ENCODE measurements at regions not wholly inside any gene's neighbourhood (a gene's known extent, or its start where the extent isn't known, plus 50 kb on each side); places are given as distances from the start of the nearest gene placed in this dataset.

- DNase-seq: no peak
These were observed 266.3 kb downstream of the FBXW7 start for GRCh38 chr4:152269448-152270191.

- no peak for DNase-seq
These were observed 268.1 kb downstream of the FBXW7 start for GRCh38 chr4:152267811-152268210.

- DNase-seq: no peak
These were observed 268.9 kb downstream of the FBXW7 start for GRCh38 chr4:152266831-152267480.

GRCh38 chr4:152265149-152265621, 270.7 kb downstream of the FBXW7 start:
- peak; percentile 60 for DNase-seq

GRCh38 chr4:152264106-152264505, 271.8 kb downstream of the FBXW7 start:
- DNase-seq: no peak

GRCh38 chr4:152259866-152260265, 276.0 kb downstream of the FBXW7 start:
- no peak for DNase-seq

GRCh38 chr4:152258804-152259708, 276.8 kb downstream of the FBXW7 start:
- no peak for DNase-seq

- no peak for DNase-seq
These were observed 277.5 kb downstream of the FBXW7 start for GRCh38 chr4:152258391-152258790.

- no peak for DNase-seq
These were observed 278.3 kb downstream of the FBXW7 start for GRCh38 chr4:152257601-152258066.

GRCh38 chr4:152256996-152257395, 278.9 kb downstream of the FBXW7 start:
- DNase-seq: no peak

- no peak for DNase-seq
These were observed 280.5 kb downstream of the FBXW7 start for GRCh38 chr4:152255437-152255836.

GRCh38 chr4:152248347-152248746, 287.5 kb downstream of the FBXW7 start:
- DNase-seq: no peak

GRCh38 chr4:152247271-152247975, 288.5 kb downstream of the FBXW7 start:
- DNase-seq: no peak

GRCh38 chr4:152246659-152247058, 289.2 kb downstream of the FBXW7 start:
- no peak for DNase-seq

- no peak for DNase-seq
These were observed 290.2 kb downstream of the FBXW7 start for GRCh38 chr4:152245680-152246079.

GRCh38 chr4:152244659-152245058, 291.2 kb downstream of the FBXW7 start:
- no peak for DNase-seq

GRCh38 chr4:152243896-152244595, 291.8 kb downstream of the FBXW7 start:
- DNase-seq: no peak

- DNase-seq: no peak
These were observed 292.7 kb downstream of the FBXW7 start for GRCh38 chr4:152243206-152243605.

- no peak for DNase-seq
These were observed 295.7 kb downstream of the FBXW7 start for GRCh38 chr4:152240232-152240631.

- no peak for DNase-seq
These were observed 296.7 kb downstream of the FBXW7 start for GRCh38 chr4:152239216-152239615.

GRCh38 chr4:152236519-152237056, 299.3 kb downstream of the FBXW7 start:
- DNase-seq: no peak

- DNase-seq: no peak
These were observed 300.2 kb downstream of the FBXW7 start for GRCh38 chr4:152235718-152236117.
